GM12891 (cell line): ENCODE measurements at regions not wholly inside any gene's neighbourhood (a gene's known extent, or its start where the extent isn't known, plus 50 kb on each side); places are given as distances from the start of the nearest gene placed in this dataset.

Experiments
- DNase-seq: peaks from one replicate; pipeline ENCODE4 v3.0.0; 2011; ENCODE audit warnings: low spot score; ENCODE audit not compliant: insufficient read length
- FAIRE-seq: peaks from 2 replicates; lab custom pipeline; 2011; peaks lifted over from hg19 to GRCh38; lab: Jason Lieb, UNC
- PAX5 ChIP-seq: IDR thresholded peaks from 2 replicates; pipeline ENCODE4 v1.6.1; 2011; ENCODE audit warnings: low read length, moderate library complexity, mild to moderate bottlenecking; ENCODE audit not compliant: insufficient read depth, severe bottlenecking
- POLR2A ChIP-seq: IDR thresholded peaks from 2 replicates; pipeline ENCODE4 v1.6.1; 2011; ENCODE audit warnings: low read depth, low read length, control low read depth
- POLR2AphosphoS5 ChIP-seq: IDR thresholded peaks from 2 replicates; pipeline ENCODE4 v1.6.1; 2011; ENCODE audit warnings: low read depth, low read length, control low read depth
- POU2F2 ChIP-seq: IDR thresholded peaks from 2 replicates; pipeline ENCODE4 v1.6.1; 2011; ENCODE audit warnings: low read depth, mild to moderate bottlenecking, control low read depth, low read length, moderate library complexity
- SPI1 ChIP-seq: IDR thresholded peaks from 2 replicates; pipeline ENCODE4 v1.6.1; 2011; ENCODE audit warnings: low read depth, low read length, control low read depth
- TAF1 ChIP-seq: IDR thresholded peaks from 2 replicates; pipeline ENCODE4 v1.6.1; 2011; ENCODE audit warnings: low read depth, low read length, control low read depth

DNA sequence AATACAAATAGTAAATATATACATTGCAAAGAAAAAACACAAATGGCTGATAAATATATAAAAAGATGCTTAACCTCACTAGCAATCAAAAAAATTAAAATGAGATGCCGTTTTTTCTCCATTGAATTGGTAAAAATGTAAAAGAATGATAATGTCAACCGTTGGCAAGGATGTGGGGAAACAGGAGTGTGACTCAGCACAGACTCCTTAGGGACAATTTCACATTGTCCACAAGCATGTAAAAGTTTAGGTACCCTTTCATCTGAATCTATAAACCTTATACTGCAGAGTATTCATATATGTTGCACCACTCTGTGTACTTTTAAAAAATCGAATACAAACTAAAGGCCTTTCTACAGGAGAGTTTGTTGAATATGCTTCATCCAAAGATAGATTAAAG is 143.1 kb upstream of the RREB1 start:
- no peak for DNase-seq
- no peak for TF ChIP-seq PAX5
- TF ChIP-seq POU2F2, result no peak
- no peak for TF ChIP-seq POLR2AphosphoS5
- no peak for TF ChIP-seq TAF1
- no peak for TF ChIP-seq SPI1
- no peak for TF ChIP-seq POLR2A
- FAIRE-seq, result no peak

DNA sequence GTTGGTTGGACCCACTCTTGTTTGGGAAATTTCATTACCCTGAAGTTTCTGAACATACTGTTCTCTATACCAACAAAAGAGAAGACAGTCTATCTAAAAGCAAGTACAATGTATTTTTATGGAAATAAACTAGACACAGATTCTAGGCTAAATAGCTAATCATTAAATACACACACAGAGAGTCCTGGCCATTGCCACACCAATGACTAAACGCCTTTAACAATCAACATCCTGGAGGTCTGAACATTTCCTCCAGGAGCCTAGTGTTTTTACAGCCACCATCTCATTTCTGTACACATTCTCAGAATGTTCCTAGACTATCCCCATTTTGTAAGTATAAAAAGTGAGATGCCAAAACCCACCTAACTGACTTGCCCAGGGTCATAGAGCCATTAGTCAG is 141.6 kb upstream of the RREB1 start:
- TF ChIP-seq TAF1 (no peak), POU2F2 (no peak), POLR2A (no peak), SPI1 (no peak), PAX5 (no peak), POLR2AphosphoS5 (no peak)
- no peak for DNase-seq

DNA sequence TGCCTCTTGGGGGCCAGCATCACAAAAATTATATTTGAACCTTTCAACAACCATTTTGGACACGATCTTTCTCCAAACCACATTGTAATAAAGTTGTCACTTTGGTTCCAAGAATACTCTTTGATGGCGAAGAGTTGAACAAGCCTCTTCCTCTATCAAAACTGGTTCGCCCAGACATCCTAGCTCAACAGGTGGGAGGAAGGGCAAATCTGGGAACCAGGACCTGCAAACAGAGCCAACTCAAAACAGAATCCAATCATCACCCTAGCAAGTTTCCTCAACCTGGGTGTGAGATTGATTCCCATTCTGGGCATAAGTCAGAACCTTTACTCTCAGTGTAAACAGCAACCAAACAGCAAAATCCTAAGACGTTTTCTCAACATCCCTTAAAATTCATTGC is 141.2 kb upstream of the RREB1 start:
- FAIRE-seq (no peak), DNase-seq (no peak)
- TF ChIP-seq POLR2AphosphoS5, result no peak
- TF ChIP-seq POU2F2, result no peak
- TF ChIP-seq POLR2A, result no peak
- TF ChIP-seq PAX5, result no peak
- no peak for TF ChIP-seq TAF1
- no peak for TF ChIP-seq SPI1

More for the DNA sequence above, 141.6 kb upstream of the RREB1 start:
- no peak for FAIRE-seq

DNA sequence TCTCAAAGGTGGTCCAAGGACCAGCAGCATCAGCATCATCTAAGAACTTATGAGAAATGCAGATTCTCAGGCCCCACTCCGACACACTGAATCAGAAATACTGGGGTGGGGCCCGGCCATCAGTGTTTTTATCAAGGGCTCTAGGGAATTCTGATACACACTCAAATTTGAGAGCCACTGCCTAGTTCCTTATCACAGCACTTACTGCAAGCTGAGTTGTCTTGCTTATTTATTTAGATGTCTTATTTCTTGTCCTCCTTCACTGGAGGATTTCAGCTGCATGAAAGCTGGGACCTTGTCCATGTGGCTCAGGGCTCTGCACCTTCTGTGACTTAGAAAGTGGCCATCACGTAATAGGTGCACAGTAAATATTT is 139.4 kb upstream of the RREB1 start:
- no peak for FAIRE-seq
- no peak for DNase-seq
- TF ChIP-seq PAX5 (no peak), SPI1 (no peak), POLR2A (no peak), POLR2AphosphoS5 (no peak), POU2F2 (no peak), TAF1 (no peak)

DNA sequence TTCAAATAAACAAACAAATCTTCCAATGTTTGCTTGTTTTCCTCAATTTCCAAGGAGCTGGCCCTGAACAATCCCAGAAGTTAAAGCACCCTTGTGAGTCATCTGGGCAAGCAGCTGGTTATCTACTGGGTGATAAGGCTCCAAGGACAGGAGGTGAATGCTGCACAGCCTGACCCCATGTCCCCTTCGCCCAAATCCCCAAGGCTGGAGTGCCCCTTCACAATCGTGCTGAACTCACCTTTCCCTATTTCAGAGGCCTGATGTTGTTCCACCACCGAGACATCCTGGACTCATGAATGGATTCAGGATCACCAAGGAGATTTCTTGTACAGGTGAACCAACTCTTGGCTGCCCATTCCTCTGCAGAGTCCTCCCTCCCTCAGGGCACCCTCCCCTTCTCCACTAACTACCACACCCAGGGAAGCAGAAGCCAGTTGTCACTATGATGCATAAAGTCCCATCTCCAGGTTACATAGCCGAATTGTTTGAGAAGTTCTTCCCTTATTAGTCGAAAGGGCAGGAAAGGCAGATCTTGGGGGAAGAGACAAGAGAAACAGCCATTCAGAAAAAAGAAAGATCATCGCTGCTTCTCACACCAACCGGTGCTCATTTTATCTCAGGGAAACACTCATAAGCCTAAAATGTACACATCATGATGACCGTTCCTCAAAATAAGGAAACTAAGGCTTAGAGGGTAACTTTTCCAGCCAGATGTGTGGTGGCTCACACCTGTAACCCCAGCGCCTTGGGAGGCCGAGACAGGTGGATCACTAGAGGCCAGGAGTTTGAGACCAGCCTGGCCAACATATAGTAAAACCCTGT is 138.8 kb upstream of the RREB1 start:
- no peak for FAIRE-seq
- TF ChIP-seq TAF1, result no peak
- TF ChIP-seq PAX5, result no peak
- no peak for TF ChIP-seq SPI1
- TF ChIP-seq POLR2AphosphoS5, result no peak
- TF ChIP-seq POU2F2, result no peak
- no peak for TF ChIP-seq POLR2A

DNA sequence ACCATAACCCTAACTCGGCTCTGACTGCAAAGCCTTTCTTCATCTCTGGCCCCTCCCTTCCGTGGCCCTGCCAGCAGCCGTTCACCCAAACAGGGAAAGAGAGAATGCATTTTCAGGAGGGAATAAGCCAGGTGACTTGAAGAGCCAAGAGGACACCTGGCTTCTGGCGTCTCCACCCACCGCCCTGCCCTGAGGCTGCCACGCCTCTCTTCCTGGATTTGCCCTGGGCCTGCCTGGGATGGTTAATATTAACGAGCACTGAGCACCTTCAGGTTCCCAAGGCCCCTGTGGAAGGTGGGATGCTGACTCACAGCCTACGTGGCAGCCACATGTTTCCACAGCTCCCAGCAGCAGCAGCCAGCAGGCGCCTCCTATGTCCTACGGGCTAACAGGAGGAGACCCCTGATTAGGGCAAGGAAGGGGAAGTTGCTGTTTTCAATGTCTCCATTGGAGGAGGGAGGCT is 138.0 kb upstream of the RREB1 start:
- FAIRE-seq (no peak), DNase-seq (no peak)
- TF ChIP-seq SPI1 (no peak), POU2F2 (no peak), POLR2AphosphoS5 (no peak), POLR2A (no peak), PAX5 (no peak), TAF1 (no peak)

More for the DNA sequence above, 138.8 kb upstream of the RREB1 start:
- no peak for DNase-seq

DNA sequence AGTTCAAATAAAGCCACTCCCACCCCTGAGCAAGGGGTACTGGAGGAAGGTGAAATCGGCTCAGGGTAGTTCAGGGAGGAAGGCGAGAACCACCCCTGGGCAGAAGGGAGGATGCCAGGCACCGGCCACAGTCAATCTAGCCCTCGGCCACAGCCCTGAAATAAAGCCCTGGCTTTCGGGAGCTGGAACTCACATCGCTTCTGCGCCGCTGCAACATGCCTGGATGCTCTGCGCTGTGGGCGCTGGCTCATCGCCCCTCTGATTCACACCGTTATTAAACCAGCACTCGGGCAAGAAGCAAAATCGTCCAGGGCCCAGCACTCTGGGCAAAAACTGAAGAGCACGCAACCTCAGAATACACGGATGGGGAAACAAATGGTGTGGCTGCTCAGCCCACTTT is 136.9 kb upstream of the RREB1 start:
- TF ChIP-seq POLR2AphosphoS5 (no peak), PAX5 (no peak), TAF1 (no peak), POU2F2 (no peak), POLR2A (no peak), SPI1 (no peak)
- no peak for DNase-seq
- no peak for FAIRE-seq

DNA sequence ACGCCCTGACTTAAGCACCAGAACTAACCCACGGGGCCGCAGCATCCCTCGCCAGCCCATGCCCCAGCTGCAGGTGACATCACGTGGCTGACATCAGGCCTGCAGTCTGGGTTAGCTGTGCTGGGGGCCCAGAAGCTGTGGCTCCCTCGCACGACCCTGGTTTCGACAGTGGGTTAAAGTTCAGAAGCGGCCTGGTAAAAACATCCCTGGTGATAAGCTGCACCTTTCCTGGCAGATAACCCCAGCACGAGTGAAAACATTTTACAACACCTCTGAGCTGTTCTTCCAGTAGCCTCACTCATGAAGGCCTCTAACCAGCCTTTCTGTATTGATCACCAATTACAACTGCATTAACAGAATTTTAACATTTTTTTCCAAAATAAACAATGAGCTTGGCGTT is 136.4 kb upstream of the RREB1 start:
- TF ChIP-seq SPI1, result no peak
- TF ChIP-seq TAF1, result no peak
- TF ChIP-seq POLR2AphosphoS5, result no peak
- no peak for TF ChIP-seq POLR2A
- no peak for TF ChIP-seq PAX5
- TF ChIP-seq POU2F2, result no peak
- DNase-seq (no peak), FAIRE-seq (no peak)

DNA sequence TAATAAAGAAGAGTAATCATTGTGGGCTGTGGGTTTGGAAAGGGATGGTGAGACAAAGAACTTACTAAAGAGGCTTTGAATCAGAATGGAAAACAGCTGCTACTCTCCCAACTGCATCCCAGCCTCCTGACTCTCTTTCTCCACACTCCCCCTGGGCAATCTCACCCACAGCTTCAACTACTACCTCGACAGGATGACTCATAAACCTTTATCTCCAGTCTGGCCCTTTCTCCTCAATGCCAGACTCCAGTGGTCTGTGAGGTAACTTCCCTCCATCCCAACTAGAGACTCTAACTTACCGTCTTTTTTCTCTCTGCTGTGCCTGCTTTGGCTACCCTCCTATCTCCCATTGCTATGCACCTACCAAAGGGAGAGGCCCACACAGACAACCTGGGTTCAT is 135.3 kb upstream of the RREB1 start:
- no peak for DNase-seq
- FAIRE-seq, result no peak
- no peak for TF ChIP-seq POLR2AphosphoS5
- no peak for TF ChIP-seq TAF1
- no peak for TF ChIP-seq SPI1
- TF ChIP-seq PAX5, result no peak
- TF ChIP-seq POU2F2, result no peak

DNA sequence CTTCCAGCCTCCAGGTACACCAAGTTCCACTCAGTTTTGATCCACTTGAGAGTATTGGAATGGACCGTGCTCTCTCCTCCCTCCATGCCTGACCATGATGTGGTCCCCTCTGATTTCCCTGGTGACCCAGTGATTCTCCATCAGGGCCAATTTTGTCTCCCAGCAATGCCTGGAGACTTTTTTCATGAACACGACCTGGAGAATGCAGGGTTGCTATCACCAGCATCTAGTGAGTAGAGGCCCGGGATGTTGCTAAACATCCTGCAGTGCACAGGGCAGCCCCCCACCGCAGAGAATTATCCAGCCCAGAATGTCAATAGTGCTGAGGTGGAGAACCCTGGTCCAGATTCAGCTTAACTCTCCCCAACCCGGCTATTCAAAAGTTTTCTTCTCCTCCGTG is 134.0 kb upstream of the RREB1 start:
- DNase-seq (no peak), FAIRE-seq (no peak)
- TF ChIP-seq POU2F2 (no peak), POLR2AphosphoS5 (no peak), POLR2A (no peak), TAF1 (no peak), SPI1 (no peak), PAX5 (no peak)
